ENCODE measurements at regions not wholly inside any gene's neighbourhood (a gene's known extent, or its start where the extent isn't known, plus 50 kb on each side); places are given as distances from the start of the nearest gene placed in this dataset.
"Not testable (repeated sequence)": the region's sequence is repeated elsewhere in the genome, so short reads cannot be mapped to it uniquely, and the experiment has no call there.

- H3K27me3 ChIP-seq (ENCODE audit: insufficient read depth, low read length): no peaks in the 10 kb centered on the region
- no peak overlapping the region for H2AFZ ChIP-seq (ENCODE audit: low read length, unreplicated experiment)
- no peaks in the 10 kb centered on the region for H3K4me1 ChIP-seq (ENCODE audit: control insufficient read depth, insufficient read depth, low read length, unreplicated experiment)
- no peak overlapping the region for H3K27ac ChIP-seq (ENCODE audit: low read depth, low read length)
- no peaks in the 10 kb centered on the region for H3K36me3 ChIP-seq (ENCODE audit: insufficient read depth, low read length)
- H3K79me2 ChIP-seq (ENCODE audit: control insufficient read depth, insufficient read depth, low read length, unreplicated experiment): no peaks in the 10 kb centered on the region
- no peak overlapping the region for H3K4me3 ChIP-seq (ENCODE audit: low read depth, low read length)
Observed at GRCh38 chr4:120568731-120569130, 353.8 kb downstream of the PRDM5 start.

GRCh38 chr4:120561648-120562047, 360.9 kb downstream of the PRDM5 start:
- Histone ChIP-seq H3K79me2 (ENCODE audit: control insufficient read depth, insufficient read depth, low read length, unreplicated experiment) (no peaks in the 10 kb centered on the region), H3K27me3 (ENCODE audit: insufficient read depth, low read length) (no peaks in the 10 kb centered on the region), H3K27ac (ENCODE audit: low read depth, low read length) (no peak overlapping the region), H3K4me3 (ENCODE audit: low read depth, low read length) (no peak overlapping the region), H3K36me3 (ENCODE audit: insufficient read depth, low read length) (no peaks in the 10 kb centered on the region), H2AFZ (ENCODE audit: low read length, unreplicated experiment) (no peak overlapping the region), H3K4me1 (ENCODE audit: control insufficient read depth, insufficient read depth, low read length, unreplicated experiment) (no peaks in the 10 kb centered on the region)

GRCh38 chr4:120557372-120557771, 365.2 kb downstream of the PRDM5 start:
- Histone ChIP-seq H3K4me1 (ENCODE audit: control insufficient read depth, insufficient read depth, low read length, unreplicated experiment) (no peaks in the 10 kb centered on the region), H3K27ac (ENCODE audit: low read depth, low read length) (no peak overlapping the region), H3K4me3 (ENCODE audit: low read depth, low read length) (no peak overlapping the region), H2AFZ (ENCODE audit: low read length, unreplicated experiment) (no peak overlapping the region), H3K27me3 (ENCODE audit: insufficient read depth, low read length) (no peaks in the 10 kb centered on the region), H3K79me2 (ENCODE audit: control insufficient read depth, insufficient read depth, low read length, unreplicated experiment) (no peaks in the 10 kb centered on the region), H3K36me3 (ENCODE audit: insufficient read depth, low read length) (no peaks in the 10 kb centered on the region)

DNA sequence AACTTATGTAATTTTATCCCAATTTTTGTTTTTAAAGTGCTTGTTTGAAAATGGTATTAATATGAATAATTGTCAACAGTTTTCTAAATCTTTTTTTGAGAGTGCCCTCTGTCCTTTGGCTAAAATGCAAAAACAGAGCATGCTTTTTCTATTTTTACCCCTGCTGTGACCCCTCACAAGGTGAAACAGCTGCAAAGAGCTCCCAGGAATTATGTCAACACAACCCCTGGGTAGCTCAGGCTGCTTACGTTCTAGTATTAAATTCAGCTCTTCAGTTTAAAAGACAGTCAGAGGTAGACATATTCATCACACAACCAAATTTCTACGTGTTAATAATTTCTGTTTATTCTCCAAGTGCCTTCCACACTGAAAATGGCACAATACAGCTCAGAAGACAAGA, 367.5 kb downstream of the PRDM5 start:
- Histone ChIP-seq H3K27ac (ENCODE audit: low read depth, low read length) (no peak overlapping the region), H3K4me3 (ENCODE audit: low read depth, low read length) (no peak overlapping the region), H3K4me1 (ENCODE audit: control insufficient read depth, insufficient read depth, low read length, unreplicated experiment) (no peaks in the 10 kb centered on the region)

GRCh38 chr4:120554086-120554485, 368.4 kb downstream of the PRDM5 start:
- no peaks in the 10 kb centered on the region for H3K36me3 ChIP-seq (ENCODE audit: insufficient read depth, low read length)
- no peaks in the 10 kb centered on the region for H3K79me2 ChIP-seq (ENCODE audit: control insufficient read depth, insufficient read depth, low read length, unreplicated experiment)
- H3K4me3 ChIP-seq (ENCODE audit: low read depth, low read length): no peak overlapping the region
- H3K27ac ChIP-seq (ENCODE audit: low read depth, low read length): no peak overlapping the region
- H3K4me1 ChIP-seq (ENCODE audit: control insufficient read depth, insufficient read depth, low read length, unreplicated experiment): no peaks in the 10 kb centered on the region
- no peak overlapping the region for H2AFZ ChIP-seq (ENCODE audit: low read length, unreplicated experiment)
- H3K27me3 ChIP-seq (ENCODE audit: insufficient read depth, low read length): no peaks in the 10 kb centered on the region

More for the DNA sequence above, 367.5 kb downstream of the PRDM5 start:
- Histone ChIP-seq H3K36me3 (ENCODE audit: insufficient read depth, low read length) (no peaks in the 10 kb centered on the region), H3K27me3 (ENCODE audit: insufficient read depth, low read length) (no peaks in the 10 kb centered on the region), H3K79me2 (ENCODE audit: control insufficient read depth, insufficient read depth, low read length, unreplicated experiment) (no peaks in the 10 kb centered on the region), H2AFZ (ENCODE audit: low read length, unreplicated experiment) (no peak overlapping the region)

DNA sequence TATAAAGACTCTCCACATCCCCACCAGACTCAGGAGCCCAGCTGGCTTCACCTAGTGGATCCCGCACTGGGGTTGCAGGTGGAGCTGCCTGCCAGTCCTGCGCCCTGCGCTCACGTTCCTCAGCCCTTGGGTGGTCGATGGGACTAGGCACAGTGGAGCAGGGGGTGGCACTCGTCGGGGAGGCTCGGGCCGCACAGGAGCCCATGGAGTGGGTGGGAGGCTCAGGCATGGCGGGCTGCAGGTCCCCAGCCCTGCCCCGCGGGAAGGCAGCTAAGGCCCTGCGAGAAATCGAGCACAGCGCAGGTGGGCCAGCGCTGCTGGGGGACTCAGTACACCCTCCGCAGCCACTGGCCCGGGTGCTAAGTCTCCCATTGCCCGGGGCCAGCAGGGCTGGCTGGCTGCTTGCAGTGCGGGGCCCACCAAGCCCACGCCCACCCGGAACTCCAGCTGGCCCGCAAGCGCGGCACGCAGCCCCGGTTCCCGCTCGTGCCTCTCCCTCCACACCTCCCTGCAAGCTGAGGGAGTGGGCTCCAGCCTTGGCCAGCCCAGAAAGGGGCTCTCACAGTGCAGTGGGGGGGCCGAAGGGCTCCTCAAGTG, 371.8 kb downstream of the PRDM5 start:
- not testable (repeated sequence) for H3K27me3 ChIP-seq (ENCODE audit: insufficient read depth, low read length); H3K27ac ChIP-seq (ENCODE audit: low read depth, low read length); H3K4me1 ChIP-seq (ENCODE audit: control insufficient read depth, insufficient read depth, low read length, unreplicated experiment); H3K79me2 ChIP-seq (ENCODE audit: control insufficient read depth, insufficient read depth, low read length, unreplicated experiment); H2AFZ ChIP-seq (ENCODE audit: low read length, unreplicated experiment); H3K4me3 ChIP-seq (ENCODE audit: low read depth, low read length); H3K36me3 ChIP-seq (ENCODE audit: insufficient read depth, low read length)

DNA sequence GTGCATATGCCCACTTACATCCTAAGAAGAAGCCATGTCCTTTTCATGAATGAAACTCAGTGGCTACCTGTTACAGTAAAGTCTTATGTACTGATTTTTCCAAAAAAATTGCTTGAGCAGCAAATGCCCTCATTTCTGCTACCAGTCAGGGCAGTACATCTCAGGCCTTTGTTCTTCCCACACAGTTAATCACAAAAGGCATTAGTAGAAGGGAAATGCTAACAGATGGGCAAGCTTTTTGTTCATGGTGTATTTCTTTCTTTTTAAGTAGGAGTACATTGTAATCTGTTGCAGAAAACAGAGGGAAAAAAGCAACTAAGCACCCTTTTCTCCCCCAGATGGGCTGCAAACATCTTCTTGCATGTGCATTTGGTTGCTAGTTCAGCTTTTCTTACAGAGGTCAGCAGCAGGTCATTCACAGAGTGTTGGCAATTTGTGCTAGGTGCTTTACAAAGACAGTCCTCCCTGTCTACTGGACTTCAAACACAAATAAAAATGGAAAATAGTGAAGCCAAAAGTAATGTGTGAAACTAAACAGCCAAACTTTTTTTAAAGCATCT, 373.4 kb downstream of the PRDM5 start:
- H3K4me3 ChIP-seq (ENCODE audit: low read depth, low read length): no peak overlapping the region
- H3K79me2 ChIP-seq (ENCODE audit: control insufficient read depth, insufficient read depth, low read length, unreplicated experiment): no peaks in the 10 kb centered on the region
- no peaks in the 10 kb centered on the region for H3K4me1 ChIP-seq (ENCODE audit: control insufficient read depth, insufficient read depth, low read length, unreplicated experiment)
- no peak overlapping the region for H3K27ac ChIP-seq (ENCODE audit: low read depth, low read length)
- no peaks in the 10 kb centered on the region for H3K36me3 ChIP-seq (ENCODE audit: insufficient read depth, low read length)
- H3K27me3 ChIP-seq (ENCODE audit: insufficient read depth, low read length): no peaks in the 10 kb centered on the region
- no peak overlapping the region for H2AFZ ChIP-seq (ENCODE audit: low read length, unreplicated experiment)

- Histone ChIP-seq H3K36me3 (ENCODE audit: insufficient read depth, low read length) (no peaks in the 10 kb centered on the region), H2AFZ (ENCODE audit: low read length, unreplicated experiment) (peak overlapping the region; percentile 19), H3K27ac (ENCODE audit: low read depth, low read length) (no peak overlapping the region), H3K4me3 (ENCODE audit: low read depth, low read length) (no peak overlapping the region), H3K79me2 (ENCODE audit: control insufficient read depth, insufficient read depth, low read length, unreplicated experiment) (no peaks in the 10 kb centered on the region), H3K4me1 (ENCODE audit: control insufficient read depth, insufficient read depth, low read length, unreplicated experiment) (no peaks in the 10 kb centered on the region), H3K27me3 (ENCODE audit: insufficient read depth, low read length) (no peaks in the 10 kb centered on the region)
Observed at GRCh38 chr4:120545391-120545790, 377.1 kb downstream of the PRDM5 start.

DNA sequence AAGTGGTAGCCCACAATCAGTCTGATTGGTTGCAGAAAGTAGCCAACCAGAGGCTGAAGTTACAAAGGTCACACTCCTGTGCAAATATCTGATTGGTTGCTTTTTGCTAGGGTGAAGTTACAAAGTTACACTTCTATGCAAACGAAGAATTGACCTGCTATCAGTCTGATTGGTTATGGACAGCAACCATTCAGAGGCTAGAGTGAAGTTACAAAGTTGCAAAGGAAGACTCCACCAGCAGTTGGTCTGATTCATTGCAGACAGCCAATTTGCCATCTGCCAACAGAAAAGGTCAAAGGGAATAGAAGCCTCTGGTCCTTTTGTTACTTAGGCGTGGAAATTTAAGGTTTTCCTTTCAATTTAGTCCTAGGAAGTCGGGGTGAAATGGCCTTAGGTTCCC, 377.7 kb downstream of the PRDM5 start:
- H3K27me3 ChIP-seq (ENCODE audit: insufficient read depth, low read length): no peaks in the 10 kb centered on the region
- H3K79me2 ChIP-seq (ENCODE audit: control insufficient read depth, insufficient read depth, low read length, unreplicated experiment): no peaks in the 10 kb centered on the region
- no peaks in the 10 kb centered on the region for H3K4me1 ChIP-seq (ENCODE audit: control insufficient read depth, insufficient read depth, low read length, unreplicated experiment)
- H3K27ac ChIP-seq (ENCODE audit: low read depth, low read length): no peak overlapping the region
- H2AFZ ChIP-seq (ENCODE audit: low read length, unreplicated experiment): no peak overlapping the region
- no peak overlapping the region for H3K4me3 ChIP-seq (ENCODE audit: low read depth, low read length)
- no peaks in the 10 kb centered on the region for H3K36me3 ChIP-seq (ENCODE audit: insufficient read depth, low read length)

DNA sequence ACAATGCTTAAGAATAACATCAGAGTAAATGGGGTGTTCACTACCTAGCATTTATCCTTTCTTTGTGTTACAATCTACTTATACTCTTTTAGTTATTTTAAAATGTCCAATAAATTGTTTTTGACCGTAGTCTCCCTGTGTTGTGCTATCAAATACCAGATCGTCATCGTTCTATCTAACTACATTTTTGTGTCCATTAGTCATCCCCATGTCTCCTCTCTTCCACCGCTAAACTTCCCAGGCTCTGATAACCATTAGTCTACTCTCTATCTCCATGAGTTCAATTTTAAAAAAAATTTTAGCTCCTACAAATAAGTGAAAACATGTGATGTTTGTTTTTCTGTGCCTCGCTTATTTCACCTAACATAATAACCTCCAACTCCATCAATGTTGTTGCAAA, 381.9 kb downstream of the PRDM5 start:
- Histone ChIP-seq H3K27me3 (ENCODE audit: insufficient read depth, low read length) (no peaks in the 10 kb centered on the region), H3K27ac (ENCODE audit: low read depth, low read length) (no peak overlapping the region), H3K4me1 (ENCODE audit: control insufficient read depth, insufficient read depth, low read length, unreplicated experiment) (no peaks in the 10 kb centered on the region), H3K79me2 (ENCODE audit: control insufficient read depth, insufficient read depth, low read length, unreplicated experiment) (no peaks in the 10 kb centered on the region), H3K4me3 (ENCODE audit: low read depth, low read length) (no peak overlapping the region), H3K36me3 (ENCODE audit: insufficient read depth, low read length) (no peaks in the 10 kb centered on the region), H2AFZ (ENCODE audit: low read length, unreplicated experiment) (no peak overlapping the region)

GRCh38 chr4:120536884-120537283, 385.6 kb downstream of the PRDM5 start:
- Histone ChIP-seq H3K79me2 (ENCODE audit: control insufficient read depth, insufficient read depth, low read length, unreplicated experiment) (no peaks in the 10 kb centered on the region), H3K4me3 (ENCODE audit: low read depth, low read length) (no peak overlapping the region), H2AFZ (ENCODE audit: low read length, unreplicated experiment) (no peak overlapping the region), H3K36me3 (ENCODE audit: insufficient read depth, low read length) (no peaks in the 10 kb centered on the region), H3K27ac (ENCODE audit: low read depth, low read length) (no peak overlapping the region), H3K4me1 (ENCODE audit: control insufficient read depth, insufficient read depth, low read length, unreplicated experiment) (no peaks in the 10 kb centered on the region), H3K27me3 (ENCODE audit: insufficient read depth, low read length) (no peaks in the 10 kb centered on the region)
